ENCODE measurements at regions not wholly inside any gene's neighbourhood (a gene's known extent, or its start where the extent isn't known, plus 50 kb on each side); places are given as distances from the start of the nearest gene placed in this dataset.
A peak's percentile ranks its signal among the peaks of the same experiment; 100 is the strongest.

GRCh38 chr18:41594582-41594981 lies 360.5 kb upstream of the PIK3C3 start:
- Histone ChIP-seq H3K27me3 (ENCODE audit: insufficient read depth) (no peaks in the 10 kb centered on the region), H3K4me2 (no peak overlapping the region), H3K27ac (ENCODE audit: low read depth) (no peak overlapping the region), H4K20me1 (replicated peaks; ENCODE audit: insufficient read depth) (no peaks in the 10 kb centered on the region), H3F3A (replicated peaks; ENCODE audit: low read depth) (no peaks in the 10 kb centered on the region), H3K9me2 (ENCODE audit: insufficient read depth) (peaks cover 7% of the 10 kb centered on the region), H3K79me2 (replicated peaks; ENCODE audit: insufficient read depth) (no peaks in the 10 kb centered on the region), H3K36me3 (ENCODE audit: insufficient read depth) (no peaks in the 10 kb centered on the region), H3K4me3 (no peak overlapping the region), H2AFZ (no peak overlapping the region), H3K4me1 (ENCODE audit: insufficient read depth) (no peaks in the 10 kb centered on the region)
- no peaks in the 10 kb centered on the region for H3K9me3 Mint-ChIP-seq
- no peak overlapping the region for H3K27ac Mint-ChIP-seq
- no peak overlapping the region for H3K4me3 Mint-ChIP-seq
- H3K27me3 Mint-ChIP-seq (ENCODE audit: insufficient read depth, low read depth, poor library complexity): no peaks in the 10 kb centered on the region
- no peak for DNase-seq (ENCODE audit: low spot score)
- ATAC-seq: peak; percentile 22; the same call in 1 of the 3 replicates
- TF ChIP-seq ZNF331 (CRISPR knock-in tag; IDR thresholded peaks at IDR 0.05; ENCODE audit: low read depth) (no peak), NANOG (IDR thresholded peaks at IDR 0.05; ENCODE audit: borderline replicate concordance) (no peak), REST (IDR thresholded peaks at IDR 0.05; ENCODE audit: unreplicated experiment) (no peak), ZNF462 (CRISPR knock-in tag; IDR thresholded peaks at IDR 0.05) (no peak), ZNF114 (CRISPR knock-in tag; IDR thresholded peaks at IDR 0.05) (no peak), JUNB (IDR thresholded peaks at IDR 0.05; ENCODE audit: unreplicated experiment) (no peak), ETS1 (IDR thresholded peaks at IDR 0.05) (no peak), POLR2AphosphoS5 (IDR thresholded peaks at IDR 0.05; ENCODE audit: low read depth) (no peak)
- H3K36me3 Mint-ChIP-seq (ENCODE audit: low read depth): no peaks in the 10 kb centered on the region
- peaks cover 8% of the 10 kb centered on the region; the same call in 2 of the 3 replicates for H3K4me1 Mint-ChIP-seq

All from GM23338 (cell line).